NCI-H2196 (cell line): ENCODE measurements at regions not wholly inside any gene's neighbourhood (a gene's known extent, or its start where the extent isn't known, plus 50 kb on each side); places are given as distances from the start of the nearest gene placed in this dataset.
A peak's percentile ranks its signal among the peaks of the same experiment; 100 is the strongest.
"Not testable (repeated sequence)": the region's sequence is repeated elsewhere in the genome, so short reads cannot be mapped to it uniquely, and the experiment has no call there.

Experiments used
- DNase-seq: peaks from one replicate; lab custom pipeline; 2025; ENCODE audit not compliant: unreplicated experiment; lab: John Stamatoyannopoulos, UW

GRCh38 chr5:30401479-30402058 is 791.9 kb upstream of the CDH6 start:
- DNase-seq: peak; percentile 37

- DNase-seq: no peak
Observed at GRCh38 chr5:30398423-30398822, 795.1 kb upstream of the CDH6 start.

- no peak for DNase-seq
Observed at GRCh38 chr5:30392897-30393296, 800.6 kb upstream of the CDH6 start.

- no peak for DNase-seq
Observed at GRCh38 chr5:30390095-30390494, 803.4 kb upstream of the CDH6 start.

- DNase-seq: no peak
Observed at GRCh38 chr5:30387974-30388632, 805.4 kb upstream of the CDH6 start.

- no peak for DNase-seq
Observed at GRCh38 chr5:30385754-30386153, 807.7 kb upstream of the CDH6 start.

GRCh38 chr5:30384171-30384570 is 809.3 kb upstream of the CDH6 start:
- no peak for DNase-seq

GRCh38 chr5:30380228-30380627 is 813.3 kb upstream of the CDH6 start:
- no peak for DNase-seq

- no peak for DNase-seq
Observed at GRCh38 chr5:30376848-30377247, 816.6 kb upstream of the CDH6 start.

GRCh38 chr5:30368064-30368463 is 825.4 kb upstream of the CDH6 start:
- DNase-seq: no peak

- not testable (repeated sequence) for DNase-seq
Observed at GRCh38 chr5:30365031-30365430, 828.5 kb upstream of the CDH6 start.

- no peak for DNase-seq
Observed at GRCh38 chr5:30357371-30357770, 836.1 kb upstream of the CDH6 start.

- DNase-seq: no peak
Observed at GRCh38 chr5:30355675-30356074, 837.8 kb upstream of the CDH6 start.

GRCh38 chr5:30347858-30348257 is 845.6 kb upstream of the CDH6 start:
- no peak for DNase-seq

- not testable (repeated sequence) for DNase-seq
Observed at GRCh38 chr5:30345539-30346345, 847.7 kb upstream of the CDH6 start.

- DNase-seq: no peak
Observed at GRCh38 chr5:30343707-30344106, 849.8 kb upstream of the CDH6 start.

GRCh38 chr5:30341466-30341865 is 852.0 kb upstream of the CDH6 start:
- no peak for DNase-seq

GRCh38 chr5:30337084-30337573 is 856.4 kb upstream of the CDH6 start:
- no peak for DNase-seq

GRCh38 chr5:30331534-30331933 is 862.0 kb upstream of the CDH6 start:
- no peak for DNase-seq

- no peak for DNase-seq
Observed at GRCh38 chr5:30325795-30326194, 867.7 kb upstream of the CDH6 start.

GRCh38 chr5:30324083-30324482 is 869.4 kb upstream of the CDH6 start:
- DNase-seq: no peak

- DNase-seq: no peak
Observed at GRCh38 chr5:30287890-30288289, 905.6 kb upstream of the CDH6 start.
